Astrocyte (in vitro differentiated cells and primary cell): ENCODE measurements at regions not wholly inside any gene's neighbourhood (a gene's known extent, or its start where the extent isn't known, plus 50 kb on each side); places are given as distances from the start of the nearest gene placed in this dataset.

Source experiments
- DNase-seq: peaks from one replicate; pipeline ENCODE4 v3.0.0-alpha.2; 2010; ENCODE audit warnings: low read depth
- FAIRE-seq: peaks from 2 replicates; lab custom pipeline; 2011; peaks lifted over from hg19 to GRCh38; lab: Jason Lieb, UNC
- H2AFZ ChIP-seq: 2 replicates; pipeline ENCODE4 v1.6.0; 2012; ENCODE audit warnings: low read depth, low read length, inconsistent platforms
- H3K27ac ChIP-seq: 2 replicates; pipeline ENCODE4 v1.5.1; 2011; ENCODE audit warnings: low read depth, low read length, inconsistent platforms
- H3K27me3 ChIP-seq: 2 replicates; pipeline ENCODE4 v1.6.0; 2011; ENCODE audit warnings: low read length, inconsistent platforms; ENCODE audit not compliant: insufficient read depth
- H3K36me3 ChIP-seq: 2 replicates; pipeline ENCODE4 v1.5.1; 2011; ENCODE audit warnings: low read length, inconsistent platforms; ENCODE audit not compliant: insufficient read depth
- H3K4me1 ChIP-seq: 2 replicates; pipeline ENCODE4 v1.5.1; 2011; ENCODE audit warnings: low read length, inconsistent platforms; ENCODE audit not compliant: insufficient read depth
- H3K4me2 ChIP-seq: 2 replicates; pipeline ENCODE4 v1.6.0; 2012; ENCODE audit warnings: low read length, inconsistent platforms
- H3K4me3 ChIP-seq: 2 replicates; pipeline ENCODE4 v1.5.1; 2011; ENCODE audit warnings: low read depth, mild to moderate bottlenecking, low read length, inconsistent platforms; ENCODE audit not compliant: insufficient read depth
- H3K79me2 ChIP-seq: 2 replicates; pipeline ENCODE4 v1.6.0; 2012; ENCODE audit warnings: mild to moderate bottlenecking, low read length, inconsistent platforms; ENCODE audit not compliant: insufficient read depth
- H3K9ac ChIP-seq: 2 replicates; pipeline ENCODE4 v1.6.0; 2012; ENCODE audit warnings: mild to moderate bottlenecking, low read length, inconsistent platforms
- H3K9me3 ChIP-seq: 2 replicates; pipeline ENCODE4 v1.5.1; 2012; ENCODE audit warnings: low read depth, mild to moderate bottlenecking, low read length, inconsistent platforms; ENCODE audit not compliant: insufficient read depth
- H4K20me1 ChIP-seq: 2 replicates; pipeline ENCODE4 v1.6.0; 2012; ENCODE audit warnings: low read length, inconsistent platforms; ENCODE audit not compliant: insufficient read depth
- H3K27ac Mint-ChIP-seq: one replicate; pipeline ENCODE4 v1.8.0; 2021; ENCODE audit warnings: mild to moderate bottlenecking, mixed read lengths; ENCODE audit not compliant: unreplicated experiment
- H3K27me3 Mint-ChIP-seq: one replicate; pipeline ENCODE4 v1.8.0; 2021; ENCODE audit warnings: low read depth, mixed read lengths; ENCODE audit not compliant: unreplicated experiment
- H3K36me3 Mint-ChIP-seq: one replicate; pipeline ENCODE4 v1.8.0; 2021; ENCODE audit warnings: low read depth, mixed read lengths; ENCODE audit not compliant: unreplicated experiment
- H3K4me1 Mint-ChIP-seq: one replicate; pipeline ENCODE4 v1.8.0; 2021; ENCODE audit warnings: low read depth, mixed read lengths; ENCODE audit not compliant: unreplicated experiment
- H3K4me3 Mint-ChIP-seq: one replicate; pipeline ENCODE4 v1.8.0; 2021; ENCODE audit warnings: mild to moderate bottlenecking, moderate library complexity, mixed read lengths; ENCODE audit not compliant: unreplicated experiment
- H3K9me3 Mint-ChIP-seq: one replicate; pipeline ENCODE4 v1.8.0; 2021; ENCODE audit warnings: mild to moderate bottlenecking, mixed read lengths; ENCODE audit not compliant: unreplicated experiment
- CTCF ChIP-seq: IDR thresholded peaks from 2 replicates; pipeline ENCODE4 v1.5.1; 2011; ENCODE audit warnings: low read depth, mild to moderate bottlenecking, inconsistent platforms, low read length, moderate library complexity; ENCODE audit not compliant: insufficient read depth
- EZH2 ChIP-seq: IDR thresholded peaks from 2 replicates; pipeline ENCODE4 v1.6.1; 2012; ENCODE audit warnings: mild to moderate bottlenecking, low read length, inconsistent platforms; ENCODE audit not compliant: insufficient read depth

GRCh38 chr12:126483145-126484068 is 1418.2 kb downstream of the AACS start:
- H3K36me3 ChIP-seq: no peaks in the 10 kb centered on the region
- FAIRE-seq (peak; percentile 80), DNase-seq (peak; percentile 86)
- H3K4me3 Mint-ChIP-seq: no peak overlapping the region
- H3K36me3 Mint-ChIP-seq: no peaks in the 10 kb centered on the region
- H3K9me3 ChIP-seq: no peaks in the 10 kb centered on the region
- peaks cover 12% of the 10 kb centered on the region for H3K4me1 ChIP-seq
- H3K27ac ChIP-seq: peak overlapping the region; percentile 50
- H3K27me3 Mint-ChIP-seq: no peaks in the 10 kb centered on the region
- TF ChIP-seq CTCF (no peak), EZH2 (no peak)
- peak overlapping the region; percentile 76 for H3K4me2 ChIP-seq
- peak overlapping the region; percentile 37 for H3K9ac ChIP-seq
- H3K9me3 Mint-ChIP-seq: peaks cover 9% of the 10 kb centered on the region
- peak overlapping the region; percentile 30 for H3K4me3 ChIP-seq
- H4K20me1 ChIP-seq: no peaks in the 10 kb centered on the region
- H3K27ac Mint-ChIP-seq: no peak overlapping the region
- no peaks in the 10 kb centered on the region for H3K27me3 ChIP-seq
- no peaks in the 10 kb centered on the region for H3K79me2 ChIP-seq
- no peaks in the 10 kb centered on the region for H3K4me1 Mint-ChIP-seq
- H2AFZ ChIP-seq: no peak overlapping the region

- H3K27me3 Mint-ChIP-seq: no peaks in the 10 kb centered on the region
- H3K9me3 Mint-ChIP-seq: peaks cover 7% of the 10 kb centered on the region
- H4K20me1 ChIP-seq: no peaks in the 10 kb centered on the region
- H3K9ac ChIP-seq: no peak overlapping the region
- H2AFZ ChIP-seq: no peak overlapping the region
- H3K4me3 Mint-ChIP-seq: no peak overlapping the region
- no peaks in the 10 kb centered on the region for H3K4me1 Mint-ChIP-seq
- no peaks in the 10 kb centered on the region for H3K79me2 ChIP-seq
- H3K4me1 ChIP-seq: peaks cover 11% of the 10 kb centered on the region
- no peaks in the 10 kb centered on the region for H3K36me3 ChIP-seq
- H3K4me2 ChIP-seq: no peak overlapping the region
- H3K36me3 Mint-ChIP-seq: no peaks in the 10 kb centered on the region
- peak; percentile 47 for DNase-seq
- no peaks in the 10 kb centered on the region for H3K9me3 ChIP-seq
- no peak for FAIRE-seq
- no peak overlapping the region for H3K27ac Mint-ChIP-seq
- no peaks in the 10 kb centered on the region for H3K27me3 ChIP-seq
- no peak overlapping the region for H3K4me3 ChIP-seq
- TF ChIP-seq EZH2 (no peak), CTCF (no peak)
- H3K27ac ChIP-seq: no peak overlapping the region
Measured at GRCh38 chr12:126487431-126487980, 1422.3 kb downstream of the AACS start.

- Mint-ChIP-seq H3K27ac (no peak overlapping the region), H3K9me3 (peaks cover 9% of the 10 kb centered on the region), H3K4me3 (no peak overlapping the region), H3K36me3 (no peaks in the 10 kb centered on the region), H3K27me3 (no peaks in the 10 kb centered on the region), H3K4me1 (no peaks in the 10 kb centered on the region)
- Histone ChIP-seq H3K27me3 (no peaks in the 10 kb centered on the region), H3K4me1 (peaks cover 7% of the 10 kb centered on the region), H2AFZ (no peak overlapping the region), H3K4me2 (no peak overlapping the region), H3K36me3 (no peaks in the 10 kb centered on the region), H3K4me3 (no peak overlapping the region), H3K9me3 (no peaks in the 10 kb centered on the region), H4K20me1 (no peaks in the 10 kb centered on the region), H3K79me2 (no peaks in the 10 kb centered on the region), H3K9ac (no peak overlapping the region), H3K27ac (no peak overlapping the region)
- DNase-seq (no peak), FAIRE-seq (no peak)
- no peak for TF ChIP-seq EZH2
- TF ChIP-seq CTCF: no peak
Measured at GRCh38 chr12:126488806-126489205, 1423.6 kb downstream of the AACS start.
